Uterus (tissue), 2 donors: ENCODE measurements at regions not wholly inside any gene's neighbourhood (a gene's known extent, or its start where the extent isn't known, plus 50 kb on each side); places are given as distances from the start of the nearest gene placed in this dataset.

Experiments
- CTCF ChIP-seq, 4 experiments: fragments of 200-600 bp in 2 of 4; fragments of 450-650 bp in 2 of 4; sonication (generic) in 2 of 4; IDR thresholded peaks; one replicate each; pipeline ENCODE4 v1.5.1; 2016 to 2019; ENCODE audit warnings: antibody characterized with exemption in 4 of 4, mild to moderate bottlenecking in 2 of 4, moderate library complexity in 1 of 4
- POLR2A ChIP-seq, 2 donors: fragments of 450-650 bp; IDR thresholded peaks; one replicate each; pipeline ENCODE4 v1.6.1; 2016; ENCODE audit warnings: antibody characterized with exemption in 2 of 2, mild to moderate bottlenecking in 1 of 2, moderate library complexity in 1 of 2

- TF ChIP-seq POLR2A (IDR thresholded peaks at IDR 0.05) (no peak), CTCF (IDR thresholded peaks at IDR 0.05) (no peak)
Measured at GRCh38 chr21:36555199-36555800, 75.4 kb upstream of the CLDN14 start.
